Transverse colon (tissue), 4 donors: ENCODE measurements at regions not wholly inside any gene's neighbourhood (a gene's known extent, or its start where the extent isn't known, plus 50 kb on each side); places are given as distances from the start of the nearest gene placed in this dataset.

Experiments
- CTCF ChIP-seq, 5 experiments: fragments of 200-600 bp in 3 of 5; fragments of 450-650 bp in 2 of 5; sonication (generic) in 3 of 5; IDR thresholded peaks; 1 replicate in 2 of 5; 2 replicates in 3 of 5; pipeline ENCODE4 v1.5.1; 2016 to 2017; ENCODE audit warnings: antibody characterized with exemption in 5 of 5, inconsistent platforms in 3 of 5, mild to moderate bottlenecking in 2 of 5, moderate library complexity in 1 of 5
- EP300 ChIP-seq: sonication (generic); formaldehyde crosslinking; IDR thresholded peaks from one replicate; pipeline ENCODE4 v1.6.1; 2017; ENCODE audit warnings: antibody characterized with exemption, low read depth
- POLR2A ChIP-seq: fragments of 450-650 bp; IDR thresholded peaks from one replicate; pipeline ENCODE4 v1.6.1; 2016; ENCODE audit warnings: antibody characterized with exemption, mild to moderate bottlenecking, moderate library complexity
- POLR2AphosphoS5 ChIP-seq, 3 donors: sonication (generic); formaldehyde crosslinking; IDR thresholded peaks; one replicate each; pipeline ENCODE4 v1.6.1; 2016; ENCODE audit warnings: antibody characterized with exemption in 3 of 3

- TF ChIP-seq CTCF (IDR thresholded peaks at IDR 0.05) (no peak), POLR2A (no peak), EP300 (no peak), POLR2AphosphoS5 (IDR thresholded peaks at IDR 0.05) (no peak)
These were observed 300.2 kb upstream of the SYNCRIP start for GRCh38 chr6:85942844-85943243.
